SH-SY5Y (cell line): ENCODE measurements at regions not wholly inside any gene's neighbourhood (a gene's known extent, or its start where the extent isn't known, plus 50 kb on each side); places are given as distances from the start of the nearest gene placed in this dataset.

Source experiments
- GATA2 ChIP-seq: IDR thresholded peaks from 2 replicates; pipeline ENCODE4 v1.6.1; 2011; ENCODE audit warnings: mild to moderate bottlenecking, low read depth, low read length
- GATA3 ChIP-seq: IDR thresholded peaks from 2 replicates; pipeline ENCODE4 v1.6.1; 2011; ENCODE audit warnings: low read depth, mild to moderate bottlenecking, low read length, moderate library complexity

GRCh38 chr5:82335806-82336205 is 57.7 kb upstream of the RPS23 start:
- no peak for TF ChIP-seq GATA3
- no peak for TF ChIP-seq GATA2

GRCh38 chr5:82334856-82335255 is 56.7 kb upstream of the RPS23 start:
- TF ChIP-seq GATA2, result no peak
- no peak for TF ChIP-seq GATA3

GRCh38 chr5:82334085-82334692 is 56.0 kb upstream of the RPS23 start:
- no peak for TF ChIP-seq GATA2
- TF ChIP-seq GATA3, result no peak

DNA sequence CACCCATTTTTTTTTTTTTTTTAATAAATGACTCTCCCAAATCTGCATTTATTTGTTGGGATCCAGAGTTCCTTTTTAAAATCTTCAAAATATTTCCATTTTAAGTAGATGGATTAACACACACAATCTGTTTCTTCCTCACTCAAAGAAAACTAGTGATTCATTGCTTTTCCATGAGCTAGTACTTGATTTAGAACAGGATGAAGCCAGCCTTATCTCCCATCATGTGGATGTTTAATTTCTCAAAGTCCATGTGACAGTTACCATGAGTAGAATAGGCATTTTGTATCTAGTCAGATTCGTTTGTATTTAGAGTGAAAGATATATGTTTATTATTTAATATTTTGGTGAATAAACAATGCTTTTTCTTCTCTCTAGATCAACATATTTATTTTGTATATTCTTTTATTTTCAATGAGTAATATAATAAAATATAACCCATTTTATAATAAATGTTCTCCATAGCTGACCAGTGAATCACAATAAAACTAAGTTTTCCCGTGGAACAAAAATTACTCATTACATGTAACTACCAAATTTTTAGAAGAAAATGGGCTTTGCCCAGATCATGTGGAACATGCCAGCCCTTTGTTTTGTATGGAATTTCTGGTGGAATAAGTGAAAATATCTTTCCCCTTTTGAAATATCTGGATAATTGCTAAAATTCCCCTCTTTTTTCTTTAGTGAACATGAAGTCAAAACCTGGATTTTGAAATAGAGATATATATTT is 54.9 kb upstream of the RPS23 start:
- TF ChIP-seq GATA2 (no peak), GATA3 (peak; percentile 56; the same call in 1 of the 2 replicates)

- TF ChIP-seq GATA2 (no peak), GATA3 (no peak)
Observed at GRCh38 chr5:82332064-82332855, 54.1 kb upstream of the RPS23 start.

GRCh38 chr5:82331557-82331956 is 53.4 kb upstream of the RPS23 start:
- TF ChIP-seq GATA2, result no peak
- TF ChIP-seq GATA3, result no peak

DNA sequence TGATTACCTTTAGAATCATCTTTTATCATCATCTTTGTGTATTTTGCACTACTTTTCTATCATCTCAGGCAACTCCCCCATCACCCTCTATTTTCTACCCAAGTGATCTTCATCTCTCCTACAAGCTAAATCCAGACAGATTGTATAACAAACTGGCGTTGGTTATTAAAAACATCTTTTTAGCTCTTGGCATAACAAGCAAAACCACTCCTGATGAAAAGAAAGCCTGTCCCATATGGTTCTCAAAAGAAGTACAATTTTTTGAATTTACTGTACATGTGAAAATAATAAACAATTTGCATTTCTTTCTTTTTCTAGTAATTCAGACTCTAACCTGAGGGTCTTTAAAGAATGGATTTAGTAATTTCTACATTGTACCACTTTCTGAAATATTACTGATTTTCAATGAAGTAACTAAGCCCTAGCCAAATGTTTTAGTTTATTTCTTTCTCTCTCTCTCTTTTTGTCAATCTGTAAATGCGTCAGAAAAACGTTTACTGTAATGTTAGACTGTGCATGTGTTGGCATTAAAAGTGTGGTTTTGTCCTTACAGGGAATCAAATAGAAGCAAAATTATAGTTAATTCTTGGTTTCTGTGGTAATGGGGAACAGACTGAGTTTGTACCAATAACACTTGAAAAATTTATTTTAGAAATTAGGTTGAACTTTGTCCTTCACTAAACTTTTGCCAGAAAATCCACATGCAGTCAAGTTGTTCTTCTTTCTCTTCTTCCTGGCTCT is 52.5 kb upstream of the RPS23 start:
- TF ChIP-seq GATA3 (no peak), GATA2 (no peak)

- TF ChIP-seq GATA3 (no peak), GATA2 (no peak)
Observed at GRCh38 chr5:82329393-82329792, 51.2 kb upstream of the RPS23 start.
